Transverse colon (tissue), 4 donors: ENCODE measurements at regions not wholly inside any gene's neighbourhood (a gene's known extent, or its start where the extent isn't known, plus 50 kb on each side); places are given as distances from the start of the nearest gene placed in this dataset.

Source experiments
- CTCF ChIP-seq, 5 experiments: fragments of 200-600 bp in 3 of 5; fragments of 450-650 bp in 2 of 5; sonication (generic) in 3 of 5; IDR thresholded peaks; 1 replicate in 2 of 5; 2 replicates in 3 of 5; pipeline ENCODE4 v1.5.1; 2016 to 2017; ENCODE audit warnings: antibody characterized with exemption in 5 of 5, inconsistent platforms in 3 of 5, mild to moderate bottlenecking in 2 of 5, moderate library complexity in 1 of 5
- EP300 ChIP-seq: sonication (generic); formaldehyde crosslinking; IDR thresholded peaks from one replicate; pipeline ENCODE4 v1.6.1; 2017; ENCODE audit warnings: antibody characterized with exemption, low read depth
- POLR2A ChIP-seq: fragments of 450-650 bp; IDR thresholded peaks from one replicate; pipeline ENCODE4 v1.6.1; 2016; ENCODE audit warnings: antibody characterized with exemption, mild to moderate bottlenecking, moderate library complexity
- POLR2AphosphoS5 ChIP-seq, 3 donors: sonication (generic); formaldehyde crosslinking; IDR thresholded peaks; one replicate each; pipeline ENCODE4 v1.6.1; 2016; ENCODE audit warnings: antibody characterized with exemption in 3 of 3

- TF ChIP-seq POLR2A, result no peak
- TF ChIP-seq CTCF (IDR thresholded peaks at IDR 0.05), result no peak
- no peak for TF ChIP-seq POLR2AphosphoS5 (IDR thresholded peaks at IDR 0.05)
- no peak for TF ChIP-seq EP300
These were observed 559.6 kb downstream of the MCTP2 start for GRCh38 chr15:94791008-94791407.
